Heart right ventricle (tissue), 16 donors: ENCODE measurements at regions not wholly inside any gene's neighbourhood (a gene's known extent, or its start where the extent isn't known, plus 50 kb on each side); places are given as distances from the start of the nearest gene placed in this dataset.

Source experiments
- ATAC-seq, 8 donors: fragments of 200-7000 bp; cut with Tn5 transposase; one replicate each; pipeline ENCODE4 v1.9.1; 2020; ENCODE audit warnings: mild to moderate bottlenecking in 8 of 8, moderate library complexity in 8 of 8, moderate number of reproducible peaks in 1 of 8
- DNase-seq, 2 donors: peaks; one replicate each; pipeline ENCODE4 v3.0.0-alpha.2; 2020
- H3K27ac ChIP-seq, 10 donors: fragments of 200-600 bp; sonication (generic) in 2 of 10; one replicate each; pipeline versions ENCODE4 v1.5.0 to v1.8.0; 2020 to 2022; ENCODE audit warnings: mild to moderate bottlenecking in 3 of 10
- H3K27me3 ChIP-seq, 7 donors: fragments of 200-600 bp; one replicate each; pipeline ENCODE4 v1.8.0; 2021 to 2022; ENCODE audit warnings: mild to moderate bottlenecking in 2 of 7
- H3K36me3 ChIP-seq, 9 donors: fragments of 200-600 bp; sonication (generic) in 1 of 9; one replicate each; pipeline versions ENCODE4 v1.5.0 to v1.8.0; 2020 to 2022; ENCODE audit warnings: mild to moderate bottlenecking in 2 of 9
- H3K4me1 ChIP-seq, 9 donors: fragments of 200-600 bp; sonication (generic) in 1 of 9; one replicate each; pipeline versions ENCODE4 v1.5.0 to v1.8.0; 2020 to 2022; ENCODE audit warnings: mild to moderate bottlenecking in 4 of 9
- H3K4me3 ChIP-seq, 10 donors: fragments of 200-600 bp; sonication (generic) in 2 of 10; one replicate each; pipeline versions ENCODE4 v1.5.0 to v1.8.0; 2020 to 2022; ENCODE audit warnings: mild to moderate bottlenecking in 7 of 10, moderate library complexity in 2 of 10
- H3K9me3 ChIP-seq, 11 donors: fragments of 200-600 bp in 10 of 11; sonication (generic) in 2 of 11; one replicate each; pipeline versions ENCODE4 v1.5.0 to v1.8.0; 2013 to 2022; ENCODE audit warnings: mild to moderate bottlenecking in 2 of 11, control low read depth in 1 of 11, moderate library complexity in 1 of 11
- WGBS, 2 donors: extraction: QIAGEN DNeasy Blood & Tissue Kit; methylation state at CpG; one replicate each; pipeline ENCODE4 v1.1.7; 2013; ENCODE audit warnings: inconsistent platforms in 1 of 2; 5-methylcytosine and 5-hydroxymethylcytosine counted together
- intact Hi-C, 10 donors: fragments of 100-400 bp; cut with DNase I; formaldehyde crosslinking; loops; one replicate each; pipeline versions ENCODE4 v1.11.1 to v1.14.2; 2022
- TF ChIP-seq, protein P1 (sequence below), 9 donors: fragments of 200-600 bp; sonication (generic) in 2 of 9; IDR thresholded peaks; one replicate each; pipeline versions ENCODE4 v1.5.0 to v1.8.0; 2021 to 2022; ENCODE audit warnings: antibody characterized with exemption in 9 of 9, mild to moderate bottlenecking in 5 of 9, moderate library complexity in 1 of 9
- donor health status: Arrhythmogenic right ventricular cardiomyopathy.
- donor health status: ischemic (EF 13 %, LVEDD 7.1; RV severe dilation, severe dysfunction).
- donor health status: healthy with polysubstance abuse.
- donor health status: DM: no; HTN: yes; CAD: no.
- donor health status: DM: no; HTN: no; CAD: no.
- donor health status: ischemic (EF 25% LVEDD 6.9; RV normal size, moderate dysfunction).
- donor health status: ischemic (EF 25% LVEDD 5.7; RV mildly dilated, moderate dysfunction).
- donor health status: healthy.
- donor health status: DM: yes; HTN: yes; CAD: no.
- donor health status: Ischemic cardiomyopathy.
- donor health status: ischemic (EF 35%, LVEDD 5.7; RV mildly dilated, moderate dysfunction).
- donor health status: nonischemic (EF 11% LVEDD 7.7; RV severe dilation, severe dysfunction).
- donor health status: DM: yes; HTN: yes; CAD: no.
- donor health status: PGD.
- donor health status: ischemic (EF 29% LVEDD 5.4; RV normal size, mild dysfunction).
- donor health status: nonischemic (EF 23%, LVEDD 6.1; RV moderate dilation, normal function).

DNA sequence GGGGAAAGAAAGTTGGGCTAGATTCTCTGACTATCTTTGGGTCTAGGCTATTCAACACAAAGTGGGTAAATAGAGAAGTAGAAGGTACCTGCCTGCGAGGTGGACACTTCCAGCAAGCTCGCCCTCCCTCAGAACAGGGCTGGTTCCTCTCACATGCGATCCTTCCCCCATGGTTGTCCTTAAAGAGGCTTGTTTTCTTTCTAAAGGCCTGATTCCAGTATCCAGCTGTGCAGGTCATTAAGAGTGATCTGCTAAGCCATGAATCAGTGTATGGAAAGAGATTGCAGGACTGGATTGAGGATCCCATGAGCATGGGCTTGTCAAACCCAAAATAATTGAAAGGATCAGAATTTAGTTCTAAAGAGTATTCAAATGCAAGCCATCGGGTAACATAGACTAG, 189.0 kb downstream of the URB2 start:
- H3K36me3 ChIP-seq, result no peaks in the 10 kb centered on the region
- H3K4me1 ChIP-seq, result no peaks in the 10 kb centered on the region
- H3K27me3 ChIP-seq, result peaks cover 0 to 9% (median 0%) of the 10 kb centered on the region in 7 donors
- DNase-seq, result no peak
- ATAC-seq, result no peak
- intact Hi-C loops, result no loop called here
- WGBS, 2 donors, result 88 to 90% methylated on average over 4 of the region's 4 CpGs
- H3K9me3 ChIP-seq, result peaks cover 0 to 15% (median 7%) of the 10 kb centered on the region in 11 donors
- no peak overlapping the region for H3K4me3 ChIP-seq
- TF ChIP-seq, protein P1, sequence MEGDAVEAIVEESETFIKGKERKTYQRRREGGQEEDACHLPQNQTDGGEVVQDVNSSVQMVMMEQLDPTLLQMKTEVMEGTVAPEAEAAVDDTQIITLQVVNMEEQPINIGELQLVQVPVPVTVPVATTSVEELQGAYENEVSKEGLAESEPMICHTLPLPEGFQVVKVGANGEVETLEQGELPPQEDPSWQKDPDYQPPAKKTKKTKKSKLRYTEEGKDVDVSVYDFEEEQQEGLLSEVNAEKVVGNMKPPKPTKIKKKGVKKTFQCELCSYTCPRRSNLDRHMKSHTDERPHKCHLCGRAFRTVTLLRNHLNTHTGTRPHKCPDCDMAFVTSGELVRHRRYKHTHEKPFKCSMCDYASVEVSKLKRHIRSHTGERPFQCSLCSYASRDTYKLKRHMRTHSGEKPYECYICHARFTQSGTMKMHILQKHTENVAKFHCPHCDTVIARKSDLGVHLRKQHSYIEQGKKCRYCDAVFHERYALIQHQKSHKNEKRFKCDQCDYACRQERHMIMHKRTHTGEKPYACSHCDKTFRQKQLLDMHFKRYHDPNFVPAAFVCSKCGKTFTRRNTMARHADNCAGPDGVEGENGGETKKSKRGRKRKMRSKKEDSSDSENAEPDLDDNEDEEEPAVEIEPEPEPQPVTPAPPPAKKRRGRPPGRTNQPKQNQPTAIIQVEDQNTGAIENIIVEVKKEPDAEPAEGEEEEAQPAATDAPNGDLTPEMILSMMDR (IDR thresholded peaks at IDR 0.05), result no peak
- H3K27ac ChIP-seq, result no peak overlapping the region

- DNase-seq (no peak), ATAC-seq (no peak)
- no peak overlapping the region for H3K4me3 ChIP-seq
- 73 to 76% methylated on average over 2 of the region's 2 CpGs for WGBS, 2 donors
- TF ChIP-seq, protein P1 (IDR thresholded peaks at IDR 0.05), result no peak
- H3K27ac ChIP-seq, result no peak overlapping the region
- H3K9me3 ChIP-seq, result peaks cover 0 to 7% (median 0%) of the 10 kb centered on the region in 11 donors
- no peaks in the 10 kb centered on the region for H3K36me3 ChIP-seq
- H3K4me1 ChIP-seq, result no peaks in the 10 kb centered on the region
- intact Hi-C loops, result no loop called here
- peaks cover 0 to 9% (median 0%) of the 10 kb centered on the region in 7 donors for H3K27me3 ChIP-seq
Observed at GRCh38 chr1:229815961-229816360, 189.9 kb downstream of the URB2 start.

DNA sequence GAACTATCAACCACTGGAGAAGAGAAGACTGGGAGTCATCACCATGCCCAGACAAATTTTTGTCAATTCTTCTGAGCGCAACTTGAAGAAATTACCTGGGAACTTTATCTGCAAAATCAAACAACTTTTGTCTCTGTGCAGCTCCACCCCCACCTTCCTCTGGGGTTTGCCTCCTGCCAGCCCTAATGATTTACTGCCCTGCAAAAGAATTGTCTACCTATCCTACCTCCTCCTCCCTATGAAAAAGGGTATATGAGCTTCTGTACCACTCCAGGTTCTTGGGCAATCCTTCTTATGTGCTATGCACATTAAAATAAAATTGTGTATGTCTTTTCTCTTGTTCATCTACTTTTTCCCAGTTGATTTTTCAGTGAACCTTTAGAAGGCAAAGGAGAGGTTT, 191.9 kb downstream of the URB2 start:
- WGBS, 2 donors, result 84 to 93% methylated on average over 1 of the region's 1 CpG
- ATAC-seq (no peak), DNase-seq (no peak)
- Histone ChIP-seq H3K27me3 (peaks cover 0 to 9% (median 0%) of the 10 kb centered on the region in 7 donors), H3K36me3 (no peaks in the 10 kb centered on the region), H3K27ac (no peak overlapping the region), H3K4me1 (no peaks in the 10 kb centered on the region), H3K9me3 (no peaks in the 10 kb centered on the region), H3K4me3 (no peak overlapping the region)
- TF ChIP-seq, protein P1 (IDR thresholded peaks at IDR 0.05), result no peak
- intact Hi-C loops, result no loop called here

- DNase-seq (no peak), ATAC-seq (no peak)
- TF ChIP-seq, protein P1 (IDR thresholded peaks at IDR 0.05), result no peak
- WGBS, 2 donors, result 49 to 50% methylated on average over 1 of the region's 1 CpG
- H3K27me3 ChIP-seq, result peaks cover 0 to 9% (median 0%) of the 10 kb centered on the region in 7 donors
- intact Hi-C loops, result no loop called here
- H3K4me1 ChIP-seq, result no peaks in the 10 kb centered on the region
- H3K36me3 ChIP-seq, result no peaks in the 10 kb centered on the region
- no peaks in the 10 kb centered on the region for H3K9me3 ChIP-seq
- no peak overlapping the region for H3K4me3 ChIP-seq
- H3K27ac ChIP-seq, result no peak overlapping the region
Observed at GRCh38 chr1:229819091-229819490, 193.0 kb downstream of the URB2 start.
